Progenitor cell of endocrine pancreas (in vitro differentiated cells): ENCODE measurements at regions not wholly inside any gene's neighbourhood (a gene's known extent, or its start where the extent isn't known, plus 50 kb on each side); places are given as distances from the start of the nearest gene placed in this dataset.

Experiments
- DNase-seq: peaks from one replicate; pipeline ENCODE4 v3.0.0; 2021; ENCODE audit warnings: low spot score; ENCODE audit not compliant: unreplicated experiment
- H3K27ac Mint-ChIP-seq: 2 replicates; pipeline ENCODE4 v1.8.0; 2021; ENCODE audit warnings: mild to moderate bottlenecking, moderate library complexity, mixed read lengths
- H3K27me3 Mint-ChIP-seq: 2 replicates; pipeline ENCODE4 v1.8.0; 2021; ENCODE audit warnings: mixed read lengths
- H3K36me3 Mint-ChIP-seq: 2 replicates; pipeline ENCODE4 v1.8.0; 2022; ENCODE audit warnings: mixed read lengths; ENCODE audit not compliant: insufficient read depth
- H3K4me1 Mint-ChIP-seq: 2 replicates; pipeline ENCODE4 v1.8.0; 2021; ENCODE audit warnings: low read depth, mixed read lengths
- H3K4me3 Mint-ChIP-seq: 2 replicates; pipeline ENCODE4 v1.8.0; 2021; ENCODE audit warnings: low read depth, mild to moderate bottlenecking, moderate library complexity, mixed read lengths
- H3K9me3 Mint-ChIP-seq: 2 replicates; pipeline ENCODE4 v1.8.0; 2021; ENCODE audit warnings: low read depth, mixed read lengths
- CTCF ChIP-seq: fragments of 200-600 bp; sonication (generic); IDR thresholded peaks from one replicate; pipeline ENCODE4 v1.5.0; 2021; ENCODE audit warnings: antibody characterized with exemption, mild to moderate bottlenecking; ENCODE audit not compliant: unreplicated experiment

GRCh38 chr15:93378558-93378957 lies 289.5 kb upstream of the RGMA start:
- Mint-ChIP-seq H3K36me3 (peaks cover 1% of the 10 kb centered on the region), H3K27me3 (peaks cover 8% of the 10 kb centered on the region), H3K4me1 (peaks cover 21% of the 10 kb centered on the region), H3K27ac (no peak overlapping the region), H3K9me3 (no peaks in the 10 kb centered on the region), H3K4me3 (no peak overlapping the region)
- no peak for DNase-seq
- TF ChIP-seq CTCF: no peak

- DNase-seq: no peak
- H3K27ac Mint-ChIP-seq: no peak overlapping the region
- TF ChIP-seq CTCF: no peak
- peaks cover 1% of the 10 kb centered on the region for H3K36me3 Mint-ChIP-seq
- H3K9me3 Mint-ChIP-seq: peaks cover 2% of the 10 kb centered on the region
- H3K27me3 Mint-ChIP-seq: peaks cover 14% of the 10 kb centered on the region
- H3K4me3 Mint-ChIP-seq: no peak overlapping the region
- H3K4me1 Mint-ChIP-seq: peaks cover 7% of the 10 kb centered on the region
Observed at GRCh38 chr15:93372865-93373223, 283.8 kb upstream of the RGMA start.

- Mint-ChIP-seq H3K36me3 (peaks cover 1% of the 10 kb centered on the region), H3K27me3 (peaks cover 14% of the 10 kb centered on the region), H3K4me3 (no peak overlapping the region), H3K4me1 (peaks cover 7% of the 10 kb centered on the region), H3K27ac (no peak overlapping the region), H3K9me3 (peaks cover 2% of the 10 kb centered on the region)
- DNase-seq: no peak
- TF ChIP-seq CTCF: no peak
Observed at GRCh38 chr15:93372208-93372864, 283.3 kb upstream of the RGMA start.

GRCh38 chr15:93366387-93367100 lies 277.5 kb upstream of the RGMA start:
- no peaks in the 10 kb centered on the region for H3K36me3 Mint-ChIP-seq

GRCh38 chr15:93362821-93363220 lies 273.8 kb upstream of the RGMA start:
- no peak for DNase-seq
- H3K9me3 Mint-ChIP-seq: no peaks in the 10 kb centered on the region

More at GRCh38 chr15:93366387-93367100, 277.5 kb upstream of the RGMA start:
- peaks cover 13% of the 10 kb centered on the region for H3K4me1 Mint-ChIP-seq
- peaks cover 18% of the 10 kb centered on the region for H3K27me3 Mint-ChIP-seq
- no peak for DNase-seq
- H3K9me3 Mint-ChIP-seq: peaks cover 2% of the 10 kb centered on the region
- H3K27ac Mint-ChIP-seq: no peak overlapping the region
- TF ChIP-seq CTCF: no peak
- H3K4me3 Mint-ChIP-seq: no peak overlapping the region

More at GRCh38 chr15:93362821-93363220, 273.8 kb upstream of the RGMA start:
- Mint-ChIP-seq H3K4me3 (no peak overlapping the region), H3K4me1 (peaks cover 13% of the 10 kb centered on the region), H3K36me3 (no peaks in the 10 kb centered on the region), H3K27me3 (peaks cover 32% of the 10 kb centered on the region), H3K27ac (no peak overlapping the region)
- no peak for TF ChIP-seq CTCF
